ENCODE measurements at regions not wholly inside any gene's neighbourhood (a gene's known extent, or its start where the extent isn't known, plus 50 kb on each side); places are given as distances from the start of the nearest gene placed in this dataset.

- TF ChIP-seq CTCF (IDR thresholded peaks at IDR 0.05; ENCODE audit: unreplicated experiment) = no peak
- Mint-ChIP-seq H3K9me3 (peaks cover 5% of the 10 kb centered on the region), H3K27me3 (ENCODE audit: low read depth) (no peaks in the 10 kb centered on the region), H3K27ac (no peak overlapping the region), H3K4me3 (no peak overlapping the region), H3K4me1 (no peaks in the 10 kb centered on the region), H3K36me3 (no peaks in the 10 kb centered on the region)
- no peak for DNase-seq (ENCODE audit: low spot score in 2 of 2, unreplicated experiment in 2 of 2)
These were observed 541.7 kb upstream of the MEX3C start for GRCh38 chr18:51739044-51739666.

DNA sequence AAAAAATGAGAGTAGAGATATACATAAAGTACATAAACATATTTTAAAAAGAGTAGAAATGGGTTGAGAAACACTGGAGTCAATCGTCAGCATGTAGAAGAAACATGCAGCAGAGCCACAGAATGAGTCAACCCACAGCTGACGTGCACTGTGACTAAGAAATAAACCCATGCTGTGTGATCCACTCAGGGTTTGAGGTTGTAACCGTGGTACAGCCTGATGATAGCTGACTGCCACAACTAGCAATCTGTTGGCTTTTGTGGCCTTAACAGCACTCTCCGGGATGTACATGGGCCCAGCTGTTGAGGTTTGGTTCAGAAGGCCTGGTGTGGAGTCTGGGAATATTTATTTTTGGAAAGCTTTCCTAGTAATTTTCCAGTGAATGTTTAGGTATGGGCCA is 554.4 kb upstream of the MEX3C start:
- Mint-ChIP-seq H3K4me1 (no peaks in the 10 kb centered on the region), H3K27ac (no peak overlapping the region), H3K27me3 (ENCODE audit: low read depth) (peaks cover 18% of the 10 kb centered on the region), H3K4me3 (no peak overlapping the region), H3K9me3 (no peaks in the 10 kb centered on the region), H3K36me3 (no peaks in the 10 kb centered on the region)
- DNase-seq (ENCODE audit: low spot score in 2 of 2, unreplicated experiment in 2 of 2) = no peak
- no peak for TF ChIP-seq CTCF (IDR thresholded peaks at IDR 0.05; ENCODE audit: unreplicated experiment)

- Mint-ChIP-seq H3K27me3 (ENCODE audit: low read depth) (peaks cover 27% of the 10 kb centered on the region), H3K27ac (no peak overlapping the region), H3K36me3 (no peaks in the 10 kb centered on the region), H3K4me3 (no peak overlapping the region), H3K9me3 (no peaks in the 10 kb centered on the region), H3K4me1 (no peaks in the 10 kb centered on the region)
- DNase-seq (ENCODE audit: low spot score in 2 of 2, unreplicated experiment in 2 of 2) = no peak
- no peak for TF ChIP-seq CTCF (IDR thresholded peaks at IDR 0.05; ENCODE audit: unreplicated experiment)
These were observed 556.0 kb upstream of the MEX3C start for GRCh38 chr18:51753365-51754057.

DNA sequence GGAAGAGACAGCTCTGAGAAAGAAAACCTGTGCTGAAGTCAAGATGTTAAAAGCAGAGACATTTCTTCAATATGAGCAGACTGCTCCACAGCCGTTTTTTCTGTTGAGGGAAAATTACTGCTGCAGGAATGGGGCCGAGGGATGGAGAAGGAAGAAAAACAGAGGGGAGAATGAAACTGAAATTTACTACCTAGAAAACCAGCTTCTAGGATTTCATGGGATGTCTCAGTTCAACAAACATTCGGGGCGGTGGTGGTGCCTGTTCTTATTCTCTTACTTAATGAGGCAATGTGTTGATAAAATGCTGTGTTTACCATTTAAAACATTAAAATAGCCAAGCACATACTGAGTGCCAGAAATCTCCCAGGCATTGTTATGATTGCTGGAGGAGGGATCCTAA is 557.1 kb upstream of the MEX3C start:
- H3K27me3 Mint-ChIP-seq (ENCODE audit: low read depth) = peaks cover 26% of the 10 kb centered on the region
- no peak for TF ChIP-seq CTCF (IDR thresholded peaks at IDR 0.05; ENCODE audit: unreplicated experiment)
- H3K4me1 Mint-ChIP-seq = no peaks in the 10 kb centered on the region
- H3K27ac Mint-ChIP-seq = no peak overlapping the region
- no peak overlapping the region for H3K4me3 Mint-ChIP-seq
- no peaks in the 10 kb centered on the region for H3K9me3 Mint-ChIP-seq
- no peak for DNase-seq (ENCODE audit: low spot score in 2 of 2, unreplicated experiment in 2 of 2)
- H3K36me3 Mint-ChIP-seq = no peaks in the 10 kb centered on the region

DNA sequence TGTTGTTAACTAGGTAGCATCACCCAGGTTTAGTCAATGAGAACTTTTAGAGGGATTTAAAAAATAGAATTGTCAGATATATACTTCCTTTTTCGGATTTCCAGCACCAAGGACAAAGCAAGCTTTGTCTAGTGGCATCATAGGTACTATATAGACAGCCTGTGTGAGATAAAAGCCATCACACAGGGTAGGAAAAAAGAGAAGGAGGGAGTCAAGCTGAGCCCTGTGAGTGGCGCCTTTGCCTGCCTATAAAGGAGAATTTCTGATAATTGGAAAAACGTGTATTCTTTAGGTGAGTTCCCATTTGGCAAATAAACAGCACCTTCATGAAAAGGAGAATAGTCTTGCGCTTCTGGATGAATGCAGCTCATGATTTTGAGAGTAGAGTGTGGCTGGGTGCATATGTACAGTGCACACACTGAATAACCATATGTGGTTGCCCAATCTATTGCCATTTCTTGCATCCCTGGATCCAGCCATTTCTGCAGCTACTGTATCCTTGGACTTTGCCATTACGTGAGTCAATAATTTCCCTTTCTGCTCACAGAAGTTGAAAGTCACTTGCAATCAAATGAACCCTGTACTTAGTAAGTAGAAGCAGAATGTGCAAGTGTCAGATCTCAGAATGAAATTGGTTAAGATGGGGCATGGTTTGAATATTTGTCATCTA is 559.9 kb upstream of the MEX3C start:
- Mint-ChIP-seq H3K27me3 (ENCODE audit: low read depth) (peaks cover 28% of the 10 kb centered on the region), H3K9me3 (no peaks in the 10 kb centered on the region), H3K4me1 (no peaks in the 10 kb centered on the region), H3K27ac (no peak overlapping the region), H3K4me3 (no peak overlapping the region), H3K36me3 (no peaks in the 10 kb centered on the region)
- TF ChIP-seq CTCF (IDR thresholded peaks at IDR 0.05; ENCODE audit: unreplicated experiment) = no peak
- DNase-seq (ENCODE audit: low spot score in 2 of 2, unreplicated experiment in 2 of 2) = no peak

All from mesothelial cell of epicardium (in vitro differentiated cells).